ENCODE measurements at regions not wholly inside any gene's neighbourhood (a gene's known extent, or its start where the extent isn't known, plus 50 kb on each side); places are given as distances from the start of the nearest gene placed in this dataset.

DNA sequence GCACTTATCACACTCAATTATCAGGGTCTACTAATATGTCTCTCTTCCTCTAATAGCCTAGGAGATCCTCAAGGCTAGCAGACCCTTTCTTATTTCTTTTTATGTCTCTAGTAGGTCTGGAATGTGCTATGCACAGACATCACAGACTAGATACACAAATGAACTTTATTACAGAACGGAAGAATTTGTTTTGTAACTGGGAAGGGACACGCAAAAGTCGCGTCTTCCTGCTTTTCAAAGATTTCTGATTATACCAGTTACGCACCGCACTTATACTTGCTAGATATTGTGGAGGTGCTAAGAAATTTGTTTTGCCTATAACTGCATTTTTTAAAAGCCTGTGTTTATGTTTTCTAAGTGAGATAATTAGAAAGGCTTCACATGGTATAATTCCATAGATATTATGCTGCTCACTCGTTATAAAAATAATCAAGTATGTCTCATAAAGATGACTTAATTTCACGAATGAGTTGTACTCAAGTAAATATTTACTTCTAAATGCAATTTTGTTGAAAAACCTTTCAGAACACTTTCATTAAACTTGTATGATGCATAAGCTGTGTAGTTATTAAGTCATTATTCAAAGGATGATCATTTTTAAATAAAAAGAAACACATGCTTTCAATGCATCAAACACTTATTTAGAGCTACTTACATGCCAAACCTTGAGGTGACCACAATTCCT lies 662.6 kb downstream of the ACTL7B start:
- no peaks in the 10 kb centered on the region for H3K36me3 ChIP-seq (ENCODE audit: control insufficient read depth, insufficient read depth, low read length)
- no peaks in the 10 kb centered on the region; the same call in 1 of the 2 replicates for H3K9me3 ChIP-seq (ENCODE audit: control insufficient read depth, insufficient read depth, low read length)
- no peak overlapping the region for H2AK5ac ChIP-seq (ENCODE audit: low read depth, low read length)
- H2BK120ac ChIP-seq (ENCODE audit: low read depth, low read length): no peak overlapping the region
- peak overlapping the region; percentile 32; the same call in 1 of the 2 replicates for H3K27ac ChIP-seq (ENCODE audit: insufficient read depth, low read length)
- H3K27me3 ChIP-seq (ENCODE audit: control insufficient read depth, insufficient read depth, low read length): no peaks in the 10 kb centered on the region; the same call in 1 of the 2 replicates
- H3K4me1 ChIP-seq (ENCODE audit: control insufficient read depth, insufficient read depth, low read length): peaks cover 6% of the 10 kb centered on the region; the same call in 1 of the 2 replicates
- ChIA-PET POLR2A (ENCODE audit: unreplicated experiment) (no interaction called here), CTCF (no interaction called here)
- H3K4me3 ChIP-seq (ENCODE audit: insufficient read depth, low read depth, low read length): no peak overlapping the region
- no peak overlapping the region for H4K8ac ChIP-seq (ENCODE audit: low read depth in 2 of 2, low read length in 2 of 2)
- H2BK20ac ChIP-seq (ENCODE audit: low read depth, low read length): no peak overlapping the region
- no peak overlapping the region for H3K9ac ChIP-seq (ENCODE audit: low read depth, low read length)
- no peak overlapping the region for H2BK5ac ChIP-seq (ENCODE audit: low read depth, low read length, poor library complexity, severe bottlenecking)
- no peak overlapping the region for H2AK9ac ChIP-seq (replicated peaks; ENCODE audit: low read depth, low read length, poor library complexity)
- TF ChIP-seq CEBPB (IDR thresholded peaks at IDR 0.05; ENCODE audit: low read depth, low read length) (no peak), RAD21 (IDR thresholded peaks at IDR 0.05; ENCODE audit: low read length) (no peak), BHLHE40 (IDR thresholded peaks at IDR 0.05; ENCODE audit: low read depth, low read length) (no peak), MAZ (IDR thresholded peaks at IDR 0.05; ENCODE audit: borderline replicate concordance, low read depth, low read length) (no peak), NFE2L2 (IDR thresholded peaks at IDR 0.05; ENCODE audit: low read depth, low read length) (no peak), RFX5 (IDR thresholded peaks at IDR 0.05; ENCODE audit: low read depth, low read length) (no peak)
- TF ChIP-seq, protein P1, sequence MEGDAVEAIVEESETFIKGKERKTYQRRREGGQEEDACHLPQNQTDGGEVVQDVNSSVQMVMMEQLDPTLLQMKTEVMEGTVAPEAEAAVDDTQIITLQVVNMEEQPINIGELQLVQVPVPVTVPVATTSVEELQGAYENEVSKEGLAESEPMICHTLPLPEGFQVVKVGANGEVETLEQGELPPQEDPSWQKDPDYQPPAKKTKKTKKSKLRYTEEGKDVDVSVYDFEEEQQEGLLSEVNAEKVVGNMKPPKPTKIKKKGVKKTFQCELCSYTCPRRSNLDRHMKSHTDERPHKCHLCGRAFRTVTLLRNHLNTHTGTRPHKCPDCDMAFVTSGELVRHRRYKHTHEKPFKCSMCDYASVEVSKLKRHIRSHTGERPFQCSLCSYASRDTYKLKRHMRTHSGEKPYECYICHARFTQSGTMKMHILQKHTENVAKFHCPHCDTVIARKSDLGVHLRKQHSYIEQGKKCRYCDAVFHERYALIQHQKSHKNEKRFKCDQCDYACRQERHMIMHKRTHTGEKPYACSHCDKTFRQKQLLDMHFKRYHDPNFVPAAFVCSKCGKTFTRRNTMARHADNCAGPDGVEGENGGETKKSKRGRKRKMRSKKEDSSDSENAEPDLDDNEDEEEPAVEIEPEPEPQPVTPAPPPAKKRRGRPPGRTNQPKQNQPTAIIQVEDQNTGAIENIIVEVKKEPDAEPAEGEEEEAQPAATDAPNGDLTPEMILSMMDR (conservative IDR thresholded peaks at IDR 0.05; ENCODE audit: low read depth, low read length): no peak
- H4K91ac ChIP-seq (ENCODE audit: insufficient read depth, low read depth, low read length): no peak overlapping the region
- H3K14ac ChIP-seq (replicated peaks; ENCODE audit: low read depth, low read length): no peak overlapping the region
- H4K20me1 ChIP-seq (ENCODE audit: insufficient read depth, low read length): no peaks in the 10 kb centered on the region
- no peak overlapping the region; the same call in 1 of the 2 replicates for H3K18ac ChIP-seq (ENCODE audit: low read depth, low read length)
- in situ Hi-C loops (cut with MboI; ENCODE audit: low sequenced_read_pairs): no loop called here
- no peak overlapping the region for H3K56ac ChIP-seq (ENCODE audit: extremely low read depth, insufficient read depth, low read length)
- DNase-seq (no peak), ATAC-seq (ENCODE audit: low read depth) (peak; percentile 72)
- H3K4ac ChIP-seq (ENCODE audit: low read depth, low read length): no peak overlapping the region
- no peak overlapping the region for H2AFZ ChIP-seq (replicated peaks; ENCODE audit: low read length, poor library complexity)
- no peak overlapping the region for H3K23ac ChIP-seq (ENCODE audit: low read depth, low read length)
- WGBS, 2 experiments (ENCODE audit: extremely low coverage in 2 of 2, insufficient read length in 1 of 2): no CpG with 5 or more reads among the region's 8 CpGs
- H4K5ac ChIP-seq (ENCODE audit: low read depth, low read length): no peak overlapping the region; the same call in 1 of the 2 replicates
- BruUV-seq (replicated peaks): no TSS peak
- intact Hi-C loops (cut with micrococcal nuclease): no loop called here
- no peaks in the 10 kb centered on the region for H3K79me1 ChIP-seq (ENCODE audit: low read depth in 1 of 2, low read length in 2 of 2)
- H3K9me1 ChIP-seq (ENCODE audit: insufficient read depth, low read length): no peaks in the 10 kb centered on the region
- H3K4me2 ChIP-seq (ENCODE audit: low read depth, low read length): no peak overlapping the region
- no peak overlapping the region for H2BK15ac ChIP-seq (ENCODE audit: low read depth, low read length)
- dilution Hi-C loops (cut with HindIII; ENCODE audit: low sequenced_read_pairs, unreplicated experiment): no loop called here
